ENCODE measurements at regions not wholly inside any gene's neighbourhood (a gene's known extent, or its start where the extent isn't known, plus 50 kb on each side); places are given as distances from the start of the nearest gene placed in this dataset.

DNA sequence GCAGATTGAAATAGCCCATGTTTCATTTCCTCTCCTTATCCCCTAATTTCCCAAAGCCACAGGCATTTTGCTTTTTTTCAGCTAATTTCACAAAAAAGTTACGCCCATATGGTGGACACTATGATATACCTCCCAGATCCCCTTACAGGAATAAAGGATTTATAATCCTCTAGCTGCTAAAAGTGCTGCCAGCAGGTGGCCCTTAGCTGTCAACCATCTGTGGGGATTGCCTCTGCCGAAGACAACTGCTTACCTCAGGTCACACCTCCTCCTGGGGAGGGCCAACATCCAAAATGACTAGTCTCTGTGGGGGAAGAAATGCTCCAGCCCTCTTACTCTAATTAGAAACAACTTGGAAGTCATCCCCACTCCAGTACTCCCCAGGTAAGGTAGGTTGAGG is 61.0 kb upstream of the EPB41L3 start:
- Mint-ChIP-seq H3K9me3 (ENCODE audit: low read depth) (no peaks in the 10 kb centered on the region), H3K4me1 (ENCODE audit: low read depth) (peaks cover 3% of the 10 kb centered on the region), H3K27ac (ENCODE audit: unreplicated experiment) (no peak overlapping the region), H3K36me3 (ENCODE audit: low read depth) (no peaks in the 10 kb centered on the region), H3K4me3 (ENCODE audit: unreplicated experiment) (no peak overlapping the region), H3K27me3 (ENCODE audit: low read depth) (peaks cover 3% of the 10 kb centered on the region)
- TF ChIP-seq, protein P1, sequence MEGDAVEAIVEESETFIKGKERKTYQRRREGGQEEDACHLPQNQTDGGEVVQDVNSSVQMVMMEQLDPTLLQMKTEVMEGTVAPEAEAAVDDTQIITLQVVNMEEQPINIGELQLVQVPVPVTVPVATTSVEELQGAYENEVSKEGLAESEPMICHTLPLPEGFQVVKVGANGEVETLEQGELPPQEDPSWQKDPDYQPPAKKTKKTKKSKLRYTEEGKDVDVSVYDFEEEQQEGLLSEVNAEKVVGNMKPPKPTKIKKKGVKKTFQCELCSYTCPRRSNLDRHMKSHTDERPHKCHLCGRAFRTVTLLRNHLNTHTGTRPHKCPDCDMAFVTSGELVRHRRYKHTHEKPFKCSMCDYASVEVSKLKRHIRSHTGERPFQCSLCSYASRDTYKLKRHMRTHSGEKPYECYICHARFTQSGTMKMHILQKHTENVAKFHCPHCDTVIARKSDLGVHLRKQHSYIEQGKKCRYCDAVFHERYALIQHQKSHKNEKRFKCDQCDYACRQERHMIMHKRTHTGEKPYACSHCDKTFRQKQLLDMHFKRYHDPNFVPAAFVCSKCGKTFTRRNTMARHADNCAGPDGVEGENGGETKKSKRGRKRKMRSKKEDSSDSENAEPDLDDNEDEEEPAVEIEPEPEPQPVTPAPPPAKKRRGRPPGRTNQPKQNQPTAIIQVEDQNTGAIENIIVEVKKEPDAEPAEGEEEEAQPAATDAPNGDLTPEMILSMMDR (IDR thresholded peaks at IDR 0.05): peak; percentile 30
- DNase-seq (ENCODE audit: low spot score): no peak

DNA sequence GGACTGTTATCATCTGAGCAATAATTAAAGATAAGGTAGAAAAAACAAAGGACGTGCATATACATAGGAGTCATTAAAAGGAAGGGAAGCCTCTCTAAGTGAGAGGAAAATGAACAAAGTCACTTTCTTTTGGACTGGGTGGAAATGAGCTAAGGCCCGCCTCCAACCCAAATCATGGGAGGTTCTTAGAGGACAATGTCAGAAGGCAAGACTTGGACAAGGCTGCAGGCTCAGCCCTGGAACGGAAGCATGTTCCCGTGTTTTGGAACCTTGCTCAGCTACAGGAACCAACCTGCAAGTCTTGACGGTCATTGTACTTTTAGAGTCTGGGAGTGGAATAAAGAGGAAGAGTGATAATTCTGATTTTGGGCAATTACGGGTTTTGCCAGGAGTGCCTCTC is 59.4 kb upstream of the EPB41L3 start:
- Mint-ChIP-seq H3K4me1 (ENCODE audit: low read depth) (peaks cover 3% of the 10 kb centered on the region), H3K27ac (ENCODE audit: unreplicated experiment) (no peak overlapping the region), H3K4me3 (ENCODE audit: unreplicated experiment) (no peak overlapping the region), H3K9me3 (ENCODE audit: low read depth) (no peaks in the 10 kb centered on the region), H3K27me3 (ENCODE audit: low read depth) (peaks cover under 1% of the 10 kb centered on the region), H3K36me3 (ENCODE audit: low read depth) (no peaks in the 10 kb centered on the region)
- DNase-seq (ENCODE audit: low spot score): no peak
- TF ChIP-seq, protein P1 (IDR thresholded peaks at IDR 0.05): no peak

DNA sequence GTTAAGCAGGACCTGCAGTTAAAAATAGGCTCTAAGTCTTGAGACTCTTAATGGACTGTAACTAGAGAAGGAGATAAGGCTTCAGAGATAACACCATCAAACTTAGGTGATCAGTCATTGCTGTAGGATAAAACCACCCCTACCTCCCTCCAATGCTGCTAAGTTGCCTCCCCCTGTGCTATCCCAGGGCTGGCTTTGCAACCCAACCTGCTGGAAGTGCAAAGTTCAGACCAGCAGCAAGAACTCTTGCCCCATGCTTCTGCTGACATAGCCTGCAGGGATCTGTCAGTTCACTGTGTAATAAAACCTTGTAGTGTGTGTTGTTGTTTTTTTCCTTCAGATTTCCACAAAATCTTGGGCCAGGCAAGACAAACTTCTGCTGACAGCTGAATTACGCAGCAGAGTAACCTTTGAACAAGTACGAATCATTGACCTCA is 57.4 kb upstream of the EPB41L3 start:
- no peak for DNase-seq (ENCODE audit: low spot score)
- no peaks in the 10 kb centered on the region for H3K27me3 Mint-ChIP-seq (ENCODE audit: low read depth)
- no peak overlapping the region for H3K27ac Mint-ChIP-seq (ENCODE audit: unreplicated experiment)
- peaks cover 12% of the 10 kb centered on the region for H3K4me1 Mint-ChIP-seq (ENCODE audit: low read depth)
- no peaks in the 10 kb centered on the region for H3K36me3 Mint-ChIP-seq (ENCODE audit: low read depth)
- no peak overlapping the region for H3K4me3 Mint-ChIP-seq (ENCODE audit: unreplicated experiment)
- TF ChIP-seq, protein P1 (IDR thresholded peaks at IDR 0.05): no peak
- no peaks in the 10 kb centered on the region for H3K9me3 Mint-ChIP-seq (ENCODE audit: low read depth)

DNA sequence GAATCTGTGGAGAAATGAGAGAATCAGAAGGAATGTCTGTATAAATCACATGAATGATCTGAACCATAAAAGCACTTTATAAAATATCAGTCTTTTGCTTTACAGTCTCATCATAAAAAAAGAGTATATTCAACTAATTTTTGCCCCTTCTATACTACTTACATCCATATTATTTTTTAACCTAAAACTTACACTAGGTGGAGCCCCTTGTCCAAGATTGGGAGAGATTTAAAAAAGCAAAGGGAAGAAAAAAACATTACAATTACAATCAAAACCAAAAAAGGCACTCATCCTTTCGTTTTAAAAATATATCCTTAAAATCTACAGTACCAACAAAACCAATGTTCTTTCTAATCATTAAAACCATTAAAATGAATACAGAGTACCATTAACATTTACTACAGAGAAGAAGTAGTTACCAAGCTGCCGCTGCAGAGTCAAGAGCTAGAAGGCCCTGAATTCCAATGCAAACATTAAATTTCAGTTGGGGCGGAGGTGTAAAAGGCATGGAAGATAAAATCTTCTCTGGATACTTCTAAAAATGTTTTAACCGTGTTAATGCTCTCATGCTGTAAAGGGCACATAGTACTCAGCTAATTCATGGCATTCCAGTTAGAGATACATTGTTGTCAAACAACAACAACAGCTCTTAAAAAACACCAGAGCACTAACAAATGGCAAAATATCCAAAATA is 56.7 kb upstream of the EPB41L3 start:
- H3K36me3 Mint-ChIP-seq (ENCODE audit: low read depth): no peaks in the 10 kb centered on the region
- DNase-seq (ENCODE audit: low spot score): no peak
- TF ChIP-seq, protein P1 (IDR thresholded peaks at IDR 0.05): peak; percentile 90
- H3K9me3 Mint-ChIP-seq (ENCODE audit: low read depth): no peaks in the 10 kb centered on the region
- H3K4me3 Mint-ChIP-seq (ENCODE audit: unreplicated experiment): no peak overlapping the region
- H3K4me1 Mint-ChIP-seq (ENCODE audit: low read depth): peaks cover 12% of the 10 kb centered on the region
- H3K27me3 Mint-ChIP-seq (ENCODE audit: low read depth): no peaks in the 10 kb centered on the region
- no peak overlapping the region for H3K27ac Mint-ChIP-seq (ENCODE audit: unreplicated experiment)

DNA sequence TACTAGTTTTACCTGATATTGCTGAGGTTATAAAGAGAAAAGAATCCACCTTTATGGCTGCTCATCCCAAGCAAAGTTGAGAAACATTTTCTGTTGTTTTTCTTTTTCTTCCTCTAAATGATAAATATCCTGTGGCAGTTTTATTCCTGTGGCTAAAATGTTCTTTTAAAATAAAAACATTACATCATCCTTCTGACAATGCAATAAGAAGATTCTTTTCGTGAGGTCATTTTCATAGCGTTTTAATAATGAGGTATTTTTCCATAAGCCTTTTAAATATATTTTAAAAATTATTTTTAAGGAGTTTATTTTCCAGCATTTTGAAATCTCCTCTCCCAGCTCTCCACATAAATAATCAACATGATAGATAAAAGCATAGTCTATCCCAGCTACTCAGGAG is 52.8 kb upstream of the EPB41L3 start:
- DNase-seq (ENCODE audit: low spot score): no peak
- H3K36me3 Mint-ChIP-seq (ENCODE audit: low read depth): no peaks in the 10 kb centered on the region
- no peaks in the 10 kb centered on the region for H3K27me3 Mint-ChIP-seq (ENCODE audit: low read depth)
- H3K4me1 Mint-ChIP-seq (ENCODE audit: low read depth): peaks cover 12% of the 10 kb centered on the region
- H3K27ac Mint-ChIP-seq (ENCODE audit: unreplicated experiment): no peak overlapping the region
- no peak overlapping the region for H3K4me3 Mint-ChIP-seq (ENCODE audit: unreplicated experiment)
- H3K9me3 Mint-ChIP-seq (ENCODE audit: low read depth): peaks cover 4% of the 10 kb centered on the region
- TF ChIP-seq, protein P1 (IDR thresholded peaks at IDR 0.05): no peak

Measured in chondrocyte (in vitro differentiated cells).